Stimulated activated CD4-positive, alpha-beta T cell treated with anti-CD3 and anti-CD28 coated beads, Interleukin-4, amount 100 ng/mL, for 4 hours (primary cell): ENCODE measurements at regions not wholly inside any gene's neighbourhood (a gene's known extent, or its start where the extent isn't known, plus 50 kb on each side); places are given as distances from the start of the nearest gene placed in this dataset.

ENCODE experiments used
- DNase-seq, 2 experiments: peaks; one replicate each; pipeline ENCODE4 v3.0.0-alpha.2; 2020

GRCh38 chr2:180523621-180524340 is 456.6 kb upstream of the UBE2E3 start:
- DNase-seq: no peak

- DNase-seq: no peak
Measured at GRCh38 chr2:180520921-180521581, 459.4 kb upstream of the UBE2E3 start.

GRCh38 chr2:180520206-180520605 is 460.2 kb upstream of the UBE2E3 start:
- no peak for DNase-seq

- DNase-seq: no peak
Measured at GRCh38 chr2:180519276-180519675, 461.1 kb upstream of the UBE2E3 start.

- DNase-seq: no peak
Measured at GRCh38 chr2:180516232-180516631, 464.2 kb upstream of the UBE2E3 start.

GRCh38 chr2:180513389-180513788 is 467.0 kb upstream of the UBE2E3 start:
- DNase-seq: no peak

- DNase-seq: no peak
Measured at GRCh38 chr2:180508458-180508857, 471.9 kb upstream of the UBE2E3 start.

GRCh38 chr2:180507028-180507427 is 473.4 kb upstream of the UBE2E3 start:
- no peak for DNase-seq

- DNase-seq: no peak
Measured at GRCh38 chr2:180505203-180505602, 475.2 kb upstream of the UBE2E3 start.

- DNase-seq: no peak
Measured at GRCh38 chr2:180497621-180498152, 482.7 kb upstream of the UBE2E3 start.

GRCh38 chr2:180495606-180496005 is 484.8 kb upstream of the UBE2E3 start:
- DNase-seq: no peak

GRCh38 chr2:180494286-180494685 is 486.1 kb upstream of the UBE2E3 start:
- DNase-seq: no peak

GRCh38 chr2:180482696-180483095 is 475.6 kb upstream of the CWC22 start:
- no peak for DNase-seq

GRCh38 chr2:180481998-180482397 is 474.9 kb upstream of the CWC22 start:
- no peak for DNase-seq

- no peak for DNase-seq
Measured at GRCh38 chr2:180478883-180479282, 471.8 kb upstream of the CWC22 start.

- no peak for DNase-seq
Measured at GRCh38 chr2:180474716-180475115, 467.6 kb upstream of the CWC22 start.

- no peak for DNase-seq
Measured at GRCh38 chr2:180473456-180473855, 466.4 kb upstream of the CWC22 start.

- DNase-seq: no peak
Measured at GRCh38 chr2:180472133-180472532, 465.0 kb upstream of the CWC22 start.

- no peak for DNase-seq
Measured at GRCh38 chr2:180463608-180464007, 456.5 kb upstream of the CWC22 start.

GRCh38 chr2:180461761-180462160 is 454.7 kb upstream of the CWC22 start:
- no peak for DNase-seq

GRCh38 chr2:180456801-180457200 is 449.7 kb upstream of the CWC22 start:
- no peak for DNase-seq

- DNase-seq: no peak
Measured at GRCh38 chr2:180450841-180451240, 443.7 kb upstream of the CWC22 start.

GRCh38 chr2:180449171-180449915 is 442.2 kb upstream of the CWC22 start:
- DNase-seq: no peak

GRCh38 chr2:180446492-180446891 is 439.4 kb upstream of the CWC22 start:
- no peak for DNase-seq
